ENCODE measurements at regions not wholly inside any gene's neighbourhood (a gene's known extent, or its start where the extent isn't known, plus 50 kb on each side); places are given as distances from the start of the nearest gene placed in this dataset.

GRCh38 chr5:130966990-130967525 is 198.0 kb downstream of the HINT1 start:
- TF ChIP-seq REST (IDR thresholded peaks at IDR 0.05; ENCODE audit: low read depth, low read length): no peak
- TF ChIP-seq CEBPZ (IDR thresholded peaks at IDR 0.05; ENCODE audit: low read depth, low read length): no peak
- no peak for TF ChIP-seq ETV6 (conservative IDR thresholded peaks at IDR 0.05 in 1 of 2, IDR thresholded peaks at IDR 0.05 in 1 of 2; ENCODE audit: borderline replicate concordance in 1 of 2, low read depth in 1 of 2)
- TF ChIP-seq ZNF687 (IDR thresholded peaks at IDR 0.05): no peak
- no peak for TF ChIP-seq EP300 (IDR thresholded peaks at IDR 0.05; ENCODE audit: borderline replicate concordance in 1 of 2, control insufficient read depth in 1 of 2, low read depth in 2 of 2, low read length in 2 of 2)
- no peak for TF ChIP-seq CTCF (IDR thresholded peaks at IDR 0.05 in 2 of 3, conservative IDR thresholded peaks at IDR 0.05 in 1 of 3; ENCODE audit: control insufficient read depth in 2 of 3, extremely low read depth in 1 of 3, insufficient read depth in 1 of 3, low read depth in 3 of 3, low read length in 3 of 3)
- TF ChIP-seq EZH2 (IDR thresholded peaks at IDR 0.05; ENCODE audit: borderline replicate concordance, control insufficient read depth, low read depth, low read length): no peak
- no peak for TF ChIP-seq HDGF (IDR thresholded peaks at IDR 0.05)
- no peak for TF ChIP-seq CREB1 (IDR thresholded peaks at IDR 0.05; ENCODE audit: low read depth)
- no peak for TF ChIP-seq EGR1 (IDR thresholded peaks at IDR 0.05; ENCODE audit: borderline replicate concordance in 1 of 2, low read depth in 2 of 2, low read length in 2 of 2)
